Fibroblast of villous mesenchyme (primary cell): ENCODE measurements at regions not wholly inside any gene's neighbourhood (a gene's known extent, or its start where the extent isn't known, plus 50 kb on each side); places are given as distances from the start of the nearest gene placed in this dataset. TPM values are rescaled to one million over a fixed set of nuclear protein-coding genes. Genes with fewer than 3 reads are reported as not detected.

ENCODE experiments used
- DNase-seq: peaks from one replicate; pipeline ENCODE4 v3.0.0-alpha.2; 2010; ENCODE audit warnings: low read depth
- H3K4me3 ChIP-seq: 2 replicates; pipeline ENCODE4 v1.5.1; 2011; ENCODE audit warnings: low read depth, mild to moderate bottlenecking, low read length
- CTCF ChIP-seq: IDR thresholded peaks from 2 replicates; pipeline ENCODE4 v1.5.1; 2012; ENCODE audit warnings: low read depth, mild to moderate bottlenecking, low read length; ENCODE audit not compliant: insufficient read depth
- small RNA-seq: library from RNA; depleted of rRNA; stranded (forward); fragments of <200 nt; gene quantifications from one replicate; pipeline ENCODE3, GENCODE V24; 2012

DNA sequence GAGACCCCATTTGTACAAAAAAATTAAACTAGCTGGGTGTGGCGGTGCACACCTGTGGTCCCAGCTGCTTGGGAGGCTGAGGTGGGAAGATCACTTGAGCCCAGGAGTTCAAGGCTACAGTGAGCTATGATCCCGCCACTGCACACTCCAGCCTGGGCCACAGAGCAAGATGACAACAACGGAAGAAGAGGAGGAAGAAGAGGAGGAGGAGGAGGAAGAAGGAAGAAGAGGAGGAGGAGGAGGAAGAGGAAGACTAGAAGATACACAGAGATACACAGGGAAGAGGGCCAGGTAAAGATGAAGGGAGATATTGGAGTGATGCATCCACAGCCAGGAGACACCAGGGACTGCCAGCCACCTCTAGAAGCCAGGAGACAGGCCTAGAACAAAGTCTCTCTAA is 75.7 kb upstream of the PTER start:
- TF ChIP-seq CTCF, result no peak
- DNase-seq, result no peak
- no peak overlapping the region for H3K4me3 ChIP-seq

DNA sequence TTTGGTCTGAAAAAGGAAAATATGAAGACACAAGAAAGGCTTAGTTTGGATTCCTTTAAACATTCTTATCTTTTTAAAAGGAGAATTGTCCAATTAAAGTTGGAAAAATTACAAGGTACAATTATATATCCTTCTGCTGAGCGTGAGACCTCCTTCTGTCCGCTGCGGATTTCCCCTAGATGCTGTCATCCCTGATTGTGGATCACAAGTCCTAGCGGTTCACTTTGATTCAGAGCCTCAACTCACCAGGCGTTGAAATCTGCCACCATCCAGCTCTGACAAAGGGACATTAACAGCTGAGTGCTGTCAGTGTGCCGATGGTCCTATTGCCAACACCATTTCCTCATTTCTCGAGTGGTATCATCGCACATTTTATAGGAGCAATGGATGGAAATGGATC is 73.1 kb upstream of the PTER start:
- no peak overlapping the region for H3K4me3 ChIP-seq
- no peak for DNase-seq
- no peak for TF ChIP-seq CTCF

DNA sequence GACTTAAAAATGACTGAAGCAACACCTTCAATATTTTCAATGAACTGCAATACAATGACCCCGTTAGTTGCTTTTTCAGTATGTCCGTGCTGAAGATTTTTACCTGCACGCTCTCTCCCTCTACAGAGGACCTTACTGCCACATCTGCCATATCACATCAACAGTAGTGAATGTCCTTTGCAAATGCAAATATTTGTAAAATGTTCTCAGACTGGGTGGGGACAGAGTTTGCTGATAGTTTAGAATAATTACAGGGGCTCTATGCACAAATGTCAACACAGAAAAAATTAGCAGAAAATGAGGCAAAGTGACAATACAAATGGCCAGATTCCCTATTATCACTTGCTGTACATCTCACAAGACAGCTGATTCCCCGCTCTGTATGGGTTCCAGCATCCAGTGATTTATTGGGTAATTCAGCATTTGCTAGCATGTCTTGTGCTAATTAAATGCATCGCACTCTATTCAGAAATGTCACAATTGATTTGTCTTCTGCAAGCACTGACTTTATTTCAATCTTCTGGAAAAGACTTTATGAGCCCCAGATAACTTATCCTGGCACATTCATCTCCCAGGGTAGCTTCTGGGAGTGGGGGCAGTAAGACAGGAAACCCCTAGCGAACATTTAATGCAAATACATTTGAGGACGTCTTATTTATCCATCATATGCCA is 69.1 kb upstream of the PTER start:
- no peak for DNase-seq
- TF ChIP-seq CTCF, result no peak
- no peak overlapping the region for H3K4me3 ChIP-seq

GRCh38 chr10:16381083-16381482 is 55.7 kb upstream of the PTER start:
- no peak overlapping the region for H3K4me3 ChIP-seq
- no peak for DNase-seq

GRCh38 chr10:16384021-16384420 is 52.8 kb upstream of the PTER start:
- no peak for TF ChIP-seq CTCF
- no peak overlapping the region for H3K4me3 ChIP-seq
- DNase-seq, result no peak

More at GRCh38 chr10:16381083-16381482, 55.7 kb upstream of the PTER start:
- no peak for TF ChIP-seq CTCF

DNA sequence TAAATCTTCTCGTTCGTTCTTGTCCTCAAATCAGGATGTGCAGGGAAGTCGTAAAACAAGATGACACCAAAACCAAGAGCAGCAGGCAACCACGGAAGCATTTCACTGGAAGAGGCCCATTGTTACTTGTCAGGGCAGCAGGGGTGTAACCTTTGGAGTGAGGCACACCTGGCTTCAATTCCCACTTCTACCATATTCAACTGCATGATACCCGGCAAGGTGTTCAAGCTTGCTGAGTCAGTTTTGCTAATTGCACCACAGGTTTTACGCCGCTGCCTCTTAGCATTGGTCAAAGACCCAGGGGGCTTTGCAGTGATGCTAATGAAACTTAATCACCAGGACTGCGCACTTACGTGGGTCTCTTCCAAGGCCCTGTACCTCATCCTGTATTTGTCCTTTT is 50.0 kb upstream of the PTER start:
- H3K4me3 ChIP-seq, result no peak overlapping the region
- DNase-seq, result no peak
- no peak for TF ChIP-seq CTCF

Small RNAs in the stretch of these regions (small RNA-seq; reads per million reads assigned to genes)
- gene RF00322 (not detected), gene RNU6-1075P (not detected)
